ENCODE measurements at regions not wholly inside any gene's neighbourhood (a gene's known extent, or its start where the extent isn't known, plus 50 kb on each side); places are given as distances from the start of the nearest gene placed in this dataset.

DNA sequence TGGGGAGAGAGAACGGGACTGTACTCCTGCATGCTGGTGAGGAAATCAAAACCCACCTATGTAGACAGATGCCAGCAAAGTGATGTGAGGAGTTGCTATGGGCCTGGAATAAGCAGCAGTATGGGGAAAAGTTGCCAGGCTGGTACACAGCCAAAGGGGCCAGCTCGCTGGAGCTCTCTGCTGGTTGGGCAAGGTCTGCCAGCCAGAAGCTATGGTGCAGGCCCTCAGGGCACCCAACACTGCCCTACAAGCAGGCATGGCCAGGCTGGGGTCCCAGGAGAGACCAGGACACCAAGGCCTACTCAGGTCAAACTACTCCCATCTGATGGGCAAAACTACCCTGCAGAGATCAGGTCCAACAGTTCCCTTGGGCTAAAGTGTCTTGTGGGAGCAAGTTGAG lies 916.6 kb downstream of the IPMK start:
- TF ChIP-seq, protein P1, sequence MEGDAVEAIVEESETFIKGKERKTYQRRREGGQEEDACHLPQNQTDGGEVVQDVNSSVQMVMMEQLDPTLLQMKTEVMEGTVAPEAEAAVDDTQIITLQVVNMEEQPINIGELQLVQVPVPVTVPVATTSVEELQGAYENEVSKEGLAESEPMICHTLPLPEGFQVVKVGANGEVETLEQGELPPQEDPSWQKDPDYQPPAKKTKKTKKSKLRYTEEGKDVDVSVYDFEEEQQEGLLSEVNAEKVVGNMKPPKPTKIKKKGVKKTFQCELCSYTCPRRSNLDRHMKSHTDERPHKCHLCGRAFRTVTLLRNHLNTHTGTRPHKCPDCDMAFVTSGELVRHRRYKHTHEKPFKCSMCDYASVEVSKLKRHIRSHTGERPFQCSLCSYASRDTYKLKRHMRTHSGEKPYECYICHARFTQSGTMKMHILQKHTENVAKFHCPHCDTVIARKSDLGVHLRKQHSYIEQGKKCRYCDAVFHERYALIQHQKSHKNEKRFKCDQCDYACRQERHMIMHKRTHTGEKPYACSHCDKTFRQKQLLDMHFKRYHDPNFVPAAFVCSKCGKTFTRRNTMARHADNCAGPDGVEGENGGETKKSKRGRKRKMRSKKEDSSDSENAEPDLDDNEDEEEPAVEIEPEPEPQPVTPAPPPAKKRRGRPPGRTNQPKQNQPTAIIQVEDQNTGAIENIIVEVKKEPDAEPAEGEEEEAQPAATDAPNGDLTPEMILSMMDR (conservative IDR thresholded peaks at IDR 0.05; ENCODE audit: low read depth in 2 of 2): 0 out of 4 replicates have a peak, but pooled peaks of 1 of the 2 experiments have one; percentile 15
- TF ChIP-seq EZH2 (IDR thresholded peaks at IDR 0.05; ENCODE audit: low read depth, unreplicated experiment) (no peak), EZH2phosphoT487 (IDR thresholded peaks at IDR 0.05; ENCODE audit: unreplicated experiment) (no peak), POLR2AphosphoS5 (IDR thresholded peaks at IDR 0.05; ENCODE audit: low read depth) (no peak), NANOG (IDR thresholded peaks at IDR 0.05; ENCODE audit: borderline replicate concordance) (no peak)
- TF ChIP-seq, protein P2, sequence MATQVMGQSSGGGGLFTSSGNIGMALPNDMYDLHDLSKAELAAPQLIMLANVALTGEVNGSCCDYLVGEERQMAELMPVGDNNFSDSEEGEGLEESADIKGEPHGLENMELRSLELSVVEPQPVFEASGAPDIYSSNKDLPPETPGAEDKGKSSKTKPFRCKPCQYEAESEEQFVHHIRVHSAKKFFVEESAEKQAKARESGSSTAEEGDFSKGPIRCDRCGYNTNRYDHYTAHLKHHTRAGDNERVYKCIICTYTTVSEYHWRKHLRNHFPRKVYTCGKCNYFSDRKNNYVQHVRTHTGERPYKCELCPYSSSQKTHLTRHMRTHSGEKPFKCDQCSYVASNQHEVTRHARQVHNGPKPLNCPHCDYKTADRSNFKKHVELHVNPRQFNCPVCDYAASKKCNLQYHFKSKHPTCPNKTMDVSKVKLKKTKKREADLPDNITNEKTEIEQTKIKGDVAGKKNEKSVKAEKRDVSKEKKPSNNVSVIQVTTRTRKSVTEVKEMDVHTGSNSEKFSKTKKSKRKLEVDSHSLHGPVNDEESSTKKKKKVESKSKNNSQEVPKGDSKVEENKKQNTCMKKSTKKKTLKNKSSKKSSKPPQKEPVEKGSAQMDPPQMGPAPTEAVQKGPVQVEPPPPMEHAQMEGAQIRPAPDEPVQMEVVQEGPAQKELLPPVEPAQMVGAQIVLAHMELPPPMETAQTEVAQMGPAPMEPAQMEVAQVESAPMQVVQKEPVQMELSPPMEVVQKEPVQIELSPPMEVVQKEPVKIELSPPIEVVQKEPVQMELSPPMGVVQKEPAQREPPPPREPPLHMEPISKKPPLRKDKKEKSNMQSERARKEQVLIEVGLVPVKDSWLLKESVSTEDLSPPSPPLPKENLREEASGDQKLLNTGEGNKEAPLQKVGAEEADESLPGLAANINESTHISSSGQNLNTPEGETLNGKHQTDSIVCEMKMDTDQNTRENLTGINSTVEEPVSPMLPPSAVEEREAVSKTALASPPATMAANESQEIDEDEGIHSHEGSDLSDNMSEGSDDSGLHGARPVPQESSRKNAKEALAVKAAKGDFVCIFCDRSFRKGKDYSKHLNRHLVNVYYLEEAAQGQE (IDR thresholded peaks at IDR 0.05; ENCODE audit: unreplicated experiment): no peak
